Skeletal muscle satellite cell (primary cell): ENCODE measurements at regions not wholly inside any gene's neighbourhood (a gene's known extent, or its start where the extent isn't known, plus 50 kb on each side); places are given as distances from the start of the nearest gene placed in this dataset.

Experiments used
- H3K27me3 ChIP-seq: 2 replicates; pipeline ENCODE4 v1.7.0; 2013; ENCODE audit warnings: low read length; ENCODE audit not compliant: control insufficient read depth, insufficient read depth
- H3K36me3 ChIP-seq: 2 replicates; pipeline ENCODE4 v1.7.0; 2013; ENCODE audit warnings: mild to moderate bottlenecking, control low read depth, low read length; ENCODE audit not compliant: insufficient read depth
- H3K4me1 ChIP-seq: 2 replicates; pipeline ENCODE4 v1.7.0; 2013; ENCODE audit warnings: low read length; ENCODE audit not compliant: control insufficient read depth, insufficient read depth
- H3K4me2 ChIP-seq: 2 replicates; pipeline ENCODE4 v1.7.0; 2013; ENCODE audit warnings: mild to moderate bottlenecking, low read length
- H3K4me3 ChIP-seq: 2 replicates; pipeline ENCODE4 v1.7.0; 2013; ENCODE audit warnings: low read length
- H3K9ac ChIP-seq: 2 replicates; pipeline ENCODE4 v1.7.0; 2013; ENCODE audit warnings: mild to moderate bottlenecking, low read depth, low read length, moderate library complexity
- H3K9me3 ChIP-seq: replicated peaks from 2 replicates; pipeline ENCODE4 v1.7.0; 2013; ENCODE audit warnings: mild to moderate bottlenecking, control low read depth, low read length

- H3K4me1 ChIP-seq: no peaks in the 10 kb centered on the region
- no peak overlapping the region for H3K4me2 ChIP-seq
- H3K9me3 ChIP-seq: peaks cover 3% of the 10 kb centered on the region
- H3K4me3 ChIP-seq: no peak overlapping the region
- H3K36me3 ChIP-seq: no peaks in the 10 kb centered on the region
- H3K27me3 ChIP-seq: no peaks in the 10 kb centered on the region
- H3K9ac ChIP-seq: no peak overlapping the region
Observed at GRCh38 chr18:1466035-1466434, 561.4 kb downstream of the ADCYAP1 start.

- Histone ChIP-seq H3K36me3 (no peaks in the 10 kb centered on the region), H3K4me3 (no peak overlapping the region), H3K9ac (no peak overlapping the region), H3K9me3 (peaks cover 3% of the 10 kb centered on the region), H3K4me1 (no peaks in the 10 kb centered on the region), H3K27me3 (no peaks in the 10 kb centered on the region), H3K4me2 (no peak overlapping the region)
Observed at GRCh38 chr18:1467461-1467964, 562.8 kb downstream of the ADCYAP1 start.

- H3K4me1 ChIP-seq: no peaks in the 10 kb centered on the region
- H3K9ac ChIP-seq: no peak overlapping the region
- no peaks in the 10 kb centered on the region for H3K27me3 ChIP-seq
- H3K4me2 ChIP-seq: no peak overlapping the region
- H3K4me3 ChIP-seq: no peak overlapping the region
- H3K9me3 ChIP-seq: peaks cover 3% of the 10 kb centered on the region
- H3K36me3 ChIP-seq: no peaks in the 10 kb centered on the region
Observed at GRCh38 chr18:1468550-1468949, 563.9 kb downstream of the ADCYAP1 start.

- Histone ChIP-seq H3K9me3 (peaks cover 3% of the 10 kb centered on the region), H3K36me3 (no peaks in the 10 kb centered on the region), H3K4me1 (no peaks in the 10 kb centered on the region), H3K4me2 (no peak overlapping the region), H3K4me3 (no peak overlapping the region), H3K27me3 (no peaks in the 10 kb centered on the region), H3K9ac (no peak overlapping the region)
Observed at GRCh38 chr18:1475867-1476266, 571.2 kb downstream of the ADCYAP1 start.

- no peak overlapping the region for H3K4me3 ChIP-seq
- H3K4me1 ChIP-seq: no peaks in the 10 kb centered on the region
- H3K27me3 ChIP-seq: no peaks in the 10 kb centered on the region
- peaks cover 3% of the 10 kb centered on the region for H3K9me3 ChIP-seq
- H3K36me3 ChIP-seq: no peaks in the 10 kb centered on the region
- no peak overlapping the region for H3K4me2 ChIP-seq
- H3K9ac ChIP-seq: no peak overlapping the region
Observed at GRCh38 chr18:1480309-1480708, 575.6 kb downstream of the ADCYAP1 start.

- Histone ChIP-seq H3K4me2 (no peak overlapping the region), H3K4me3 (no peak overlapping the region), H3K36me3 (no peaks in the 10 kb centered on the region), H3K27me3 (no peaks in the 10 kb centered on the region), H3K9ac (no peak overlapping the region), H3K9me3 (peaks cover 3% of the 10 kb centered on the region), H3K4me1 (no peaks in the 10 kb centered on the region)
Observed at GRCh38 chr18:1481577-1481976, 576.9 kb downstream of the ADCYAP1 start.

- H3K4me1 ChIP-seq: no peaks in the 10 kb centered on the region
- no peak overlapping the region for H3K4me3 ChIP-seq
- H3K9ac ChIP-seq: no peak overlapping the region
- H3K27me3 ChIP-seq: no peaks in the 10 kb centered on the region
- no peak overlapping the region for H3K4me2 ChIP-seq
- no peaks in the 10 kb centered on the region for H3K9me3 ChIP-seq
- H3K36me3 ChIP-seq: no peaks in the 10 kb centered on the region
Observed at GRCh38 chr18:1483385-1483784, 578.7 kb downstream of the ADCYAP1 start.

GRCh38 chr18:1487457-1487856 lies 582.8 kb downstream of the ADCYAP1 start:
- H3K4me1 ChIP-seq: no peaks in the 10 kb centered on the region
- H3K9ac ChIP-seq: no peak overlapping the region
- H3K9me3 ChIP-seq: no peaks in the 10 kb centered on the region
- no peak overlapping the region for H3K4me3 ChIP-seq
- no peak overlapping the region for H3K4me2 ChIP-seq
- no peaks in the 10 kb centered on the region for H3K36me3 ChIP-seq
- no peaks in the 10 kb centered on the region for H3K27me3 ChIP-seq

- no peaks in the 10 kb centered on the region for H3K27me3 ChIP-seq
- H3K36me3 ChIP-seq: no peaks in the 10 kb centered on the region
- no peak overlapping the region for H3K4me2 ChIP-seq
- H3K9ac ChIP-seq: no peak overlapping the region
- no peaks in the 10 kb centered on the region for H3K9me3 ChIP-seq
- no peaks in the 10 kb centered on the region for H3K4me1 ChIP-seq
- H3K4me3 ChIP-seq: no peak overlapping the region
Observed at GRCh38 chr18:1488394-1488793, 583.7 kb downstream of the ADCYAP1 start.

GRCh38 chr18:1488957-1489356 lies 584.3 kb downstream of the ADCYAP1 start:
- H3K4me3 ChIP-seq: no peak overlapping the region
- H3K27me3 ChIP-seq: no peaks in the 10 kb centered on the region
- H3K4me2 ChIP-seq: no peak overlapping the region
- no peak overlapping the region for H3K9ac ChIP-seq
- no peaks in the 10 kb centered on the region for H3K4me1 ChIP-seq
- no peaks in the 10 kb centered on the region for H3K36me3 ChIP-seq
- H3K9me3 ChIP-seq: no peaks in the 10 kb centered on the region

GRCh38 chr18:1495387-1495786 lies 590.7 kb downstream of the ADCYAP1 start:
- H3K9me3 ChIP-seq: peaks cover 13% of the 10 kb centered on the region
- no peak overlapping the region for H3K4me3 ChIP-seq
- H3K27me3 ChIP-seq: no peaks in the 10 kb centered on the region
- H3K36me3 ChIP-seq: no peaks in the 10 kb centered on the region
- no peak overlapping the region for H3K9ac ChIP-seq
- no peak overlapping the region for H3K4me2 ChIP-seq
- no peaks in the 10 kb centered on the region for H3K4me1 ChIP-seq

GRCh38 chr18:1496096-1496495 lies 591.4 kb downstream of the ADCYAP1 start:
- Histone ChIP-seq H3K9me3 (peaks cover 20% of the 10 kb centered on the region), H3K36me3 (no peaks in the 10 kb centered on the region), H3K27me3 (no peaks in the 10 kb centered on the region), H3K4me3 (no peak overlapping the region), H3K4me2 (no peak overlapping the region), H3K4me1 (no peaks in the 10 kb centered on the region), H3K9ac (no peak overlapping the region)
